ENCODE measurements at regions not wholly inside any gene's neighbourhood (a gene's known extent, or its start where the extent isn't known, plus 50 kb on each side); places are given as distances from the start of the nearest gene placed in this dataset.
A peak's percentile ranks its signal among the peaks of the same experiment; 100 is the strongest.

GRCh38 chr20:10864076-10864672, 190.4 kb upstream of the JAG1 start:
- no peak overlapping the region for H3K4me3 Mint-ChIP-seq
- peak; percentile 98 for ATAC-seq
- H3K4me1 Mint-ChIP-seq = peaks cover 9% of the 10 kb centered on the region
- TF ChIP-seq AFF4 (CRISPR knock-in tag; IDR thresholded peaks at IDR 0.05; ENCODE audit: borderline replicate concordance) (no peak), CTCF (IDR thresholded peaks at IDR 0.05) (no peak), USF1 (CRISPR knock-in tag; IDR thresholded peaks at IDR 0.05) (no peak), ZNF532 (CRISPR knock-in tag; IDR thresholded peaks at IDR 0.05; ENCODE audit: borderline replicate concordance) (no peak), ATF1 (CRISPR knock-in tag; IDR thresholded peaks at IDR 0.05) (no peak), NR1H2 (CRISPR knock-in tag; IDR thresholded peaks at IDR 0.05) (no peak), KAT7 (CRISPR knock-in tag; IDR thresholded peaks at IDR 0.05; ENCODE audit: borderline replicate concordance) (no peak), NFYB (CRISPR knock-in tag; conservative IDR thresholded peaks at IDR 0.05; ENCODE audit: low read depth) (no peak), RELA (CRISPR knock-in tag; IDR thresholded peaks at IDR 0.05; ENCODE audit: borderline replicate concordance) (no peak), NFATC4 (CRISPR knock-in tag; IDR thresholded peaks at IDR 0.05) (no peak), ZMAT4 (CRISPR knock-in tag; IDR thresholded peaks at IDR 0.05) (no peak), HMGA2 (CRISPR knock-in tag; IDR thresholded peaks at IDR 0.05) (no peak), NR3C1 (CRISPR knock-in tag; conservative IDR thresholded peaks at IDR 0.05; ENCODE audit: low read depth) (no peak), ATF2 (CRISPR knock-in tag; IDR thresholded peaks at IDR 0.05; ENCODE audit: borderline replicate concordance, low read depth) (no peak)
- peak; percentile 31 for DNase-seq (ENCODE audit: low spot score)
- H3K9me3 Mint-ChIP-seq = peaks cover 8% of the 10 kb centered on the region; the same call in 1 of the 2 replicates
- H3K36me3 Mint-ChIP-seq = no peaks in the 10 kb centered on the region
- ChIA-PET POLR2A (no interaction called here), CTCF (interaction anchor here (1.0 kb wide), 1 partner anchor 167 kb away, joined by 3 read pairs; no protein-coding TSS in a partner anchor)
- peaks cover 2% of the 10 kb centered on the region; the same call in 1 of the 2 replicates for H3K27me3 Mint-ChIP-seq (ENCODE audit: low read depth)
- no peak overlapping the region for H3K27ac Mint-ChIP-seq
